Dermis microvascular lymphatic vessel endothelial cell (primary cell): ENCODE measurements at regions not wholly inside any gene's neighbourhood (a gene's known extent, or its start where the extent isn't known, plus 50 kb on each side); places are given as distances from the start of the nearest gene placed in this dataset.
A peak's percentile ranks its signal among the peaks of the same experiment; 100 is the strongest.
"Not testable (repeated sequence)": the region's sequence is repeated elsewhere in the genome, so short reads cannot be mapped to it uniquely, and the experiment has no call there.

Source experiments
- DNase-seq, 2 donors: peaks; one replicate each; pipeline versions ENCODE4 v3.0.0 to v3.0.0-alpha.2; 2010; ENCODE audit warnings: low read depth in 2 of 2

DNA sequence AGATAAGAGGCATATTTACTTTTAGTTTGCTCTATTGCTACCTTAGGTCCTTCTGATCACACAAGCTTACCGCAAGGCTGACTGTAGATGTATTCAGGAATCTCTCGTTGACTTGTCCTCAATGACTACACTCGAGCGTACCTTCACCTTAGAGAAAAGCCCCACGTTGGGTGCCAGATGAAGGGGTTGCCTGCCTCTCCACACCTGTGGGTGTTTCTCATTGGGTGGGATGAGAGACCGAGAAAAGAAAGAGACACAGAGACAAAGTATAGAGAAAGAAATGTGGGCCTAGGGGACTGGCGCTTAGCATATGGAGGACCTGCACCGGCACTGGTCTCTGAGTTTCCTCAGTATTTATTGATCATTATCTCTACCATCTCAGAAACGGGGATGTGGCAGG is 51.8 kb downstream of the ASCL4 start:
- no peak for DNase-seq

GRCh38 chr12:107829271-107829670 is 54.8 kb downstream of the ASCL4 start:
- no peak for DNase-seq

GRCh38 chr12:107832441-107832840 is 57.9 kb downstream of the ASCL4 start:
- DNase-seq: no peak

- no peak for DNase-seq
Observed at GRCh38 chr12:107840186-107840585, 65.7 kb downstream of the ASCL4 start.

DNA sequence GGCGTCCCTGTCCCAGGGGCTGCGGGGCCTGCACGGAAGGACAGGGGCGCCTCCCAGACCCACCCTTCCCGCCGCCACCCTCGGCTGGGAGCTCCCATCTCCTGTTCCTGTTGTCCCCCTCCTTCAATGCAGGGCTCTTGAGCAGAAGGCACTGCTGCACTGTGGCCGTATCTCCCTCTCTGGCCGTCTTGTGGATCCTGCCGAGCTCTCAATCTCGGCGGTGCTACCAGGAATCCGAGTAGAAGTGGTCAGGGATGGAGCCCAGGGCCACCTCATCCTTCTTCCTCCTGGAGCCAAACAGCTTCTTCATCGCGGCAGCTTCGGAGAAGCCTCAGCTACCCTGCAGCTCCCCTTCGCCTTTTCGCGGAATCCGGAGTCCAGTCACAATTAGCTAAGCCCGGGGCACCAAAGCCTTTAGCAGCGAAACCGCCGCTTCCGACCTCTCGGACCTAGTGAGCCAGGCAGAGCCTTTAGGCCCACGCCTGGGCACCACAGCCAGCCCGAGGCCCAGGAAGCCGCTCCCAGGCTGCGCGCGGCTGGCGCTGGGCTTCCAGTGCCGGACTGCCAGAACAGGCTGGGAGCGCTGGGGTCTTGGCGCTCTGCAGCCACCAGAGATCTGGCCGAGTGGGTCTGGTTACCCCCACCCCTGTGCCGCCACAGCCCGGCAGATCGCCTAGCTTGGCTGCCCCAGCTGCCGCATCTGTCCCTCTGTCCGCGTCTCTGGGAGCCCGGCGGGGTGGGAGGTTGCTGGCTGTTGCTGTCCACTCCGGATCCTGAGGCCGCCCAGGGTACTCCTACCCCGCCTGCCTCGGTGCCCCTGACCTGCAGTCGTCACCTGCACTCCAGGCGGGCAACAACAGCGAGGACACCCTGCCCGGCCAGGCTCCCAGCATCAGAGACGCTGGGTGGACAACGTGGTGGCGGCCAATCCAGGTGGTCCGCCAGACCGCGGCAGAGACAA is 69.1 kb downstream of the ASCL4 start:
- DNase-seq: no peak

- no peak for DNase-seq
Observed at GRCh38 chr12:107844312-107844921, 69.9 kb downstream of the ASCL4 start.

- no peak for DNase-seq
Observed at GRCh38 chr12:107845226-107845979, 70.9 kb downstream of the ASCL4 start.

DNA sequence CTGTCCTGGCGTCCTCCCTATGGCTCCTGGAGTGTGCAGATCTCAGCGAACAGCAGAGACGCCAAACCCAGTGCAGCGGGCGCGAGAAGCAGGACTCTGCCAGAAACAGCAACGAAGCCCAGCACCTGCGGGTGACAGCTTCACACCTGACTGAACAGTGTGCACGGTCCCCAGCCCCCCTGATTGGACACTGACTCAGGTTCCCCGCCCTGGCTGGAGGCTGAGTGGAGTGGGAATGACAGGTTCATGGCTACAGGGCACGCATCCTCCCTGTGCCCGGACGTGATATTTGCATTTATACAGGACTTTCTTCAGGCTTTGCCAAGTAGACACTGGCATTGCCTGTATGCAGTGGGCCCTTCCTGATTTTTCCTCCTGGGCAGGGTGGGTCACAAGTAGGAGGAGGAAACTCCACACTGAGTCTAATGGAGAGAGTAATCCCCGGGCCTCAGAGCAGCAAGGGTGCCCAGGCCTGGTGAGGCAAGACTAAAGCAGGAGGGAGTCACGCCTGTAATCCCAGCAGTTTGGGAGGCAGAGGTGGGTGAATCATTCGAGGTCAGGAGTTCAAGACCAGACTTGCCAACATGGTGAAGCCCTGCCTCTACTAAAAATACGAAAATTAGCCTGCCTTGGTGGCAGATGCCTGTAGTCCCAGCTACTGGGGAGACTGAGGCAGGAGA is 71.6 kb downstream of the ASCL4 start:
- no peak for DNase-seq

- DNase-seq: no peak
Observed at GRCh38 chr12:107847430-107847829, 72.9 kb downstream of the ASCL4 start.

DNA sequence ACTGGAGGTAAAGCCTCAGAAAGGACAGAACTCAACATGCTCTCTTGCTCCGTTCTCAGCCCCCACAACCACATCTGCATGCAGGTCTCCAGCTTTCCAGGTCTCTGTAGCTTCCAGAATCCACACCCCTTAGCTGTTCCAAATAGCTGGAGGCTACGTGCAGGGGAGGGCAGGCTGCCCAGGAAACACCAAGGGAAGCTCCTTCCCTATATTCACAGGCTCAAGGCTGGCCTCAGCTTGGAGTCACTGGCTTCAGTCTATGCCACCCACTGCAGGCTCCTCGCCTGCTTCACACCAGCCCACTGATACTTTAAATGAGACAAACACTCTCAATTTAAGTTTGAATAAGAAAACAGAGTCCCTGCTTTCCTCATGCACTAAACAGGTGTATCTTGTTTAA is 73.3 kb downstream of the ASCL4 start:
- DNase-seq: no peak

DNA sequence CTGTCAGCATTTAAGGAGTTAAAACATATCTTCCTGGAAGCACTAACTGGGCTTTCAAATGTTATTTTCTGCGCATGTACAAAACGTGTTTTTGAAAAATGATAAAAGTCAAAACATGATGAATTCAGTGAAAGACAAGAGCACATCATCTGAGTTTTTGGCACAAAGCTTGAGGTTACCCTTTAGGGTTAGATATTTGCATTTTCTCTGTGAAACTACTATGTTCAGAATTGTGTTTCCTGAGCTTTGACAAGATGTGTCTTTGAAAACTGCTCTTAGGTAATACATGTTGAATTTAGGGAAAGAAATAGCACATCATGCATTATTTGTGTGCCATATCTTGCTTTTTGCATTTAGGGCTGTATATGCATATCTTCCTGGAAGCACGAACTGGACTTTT is 79.0 kb downstream of the ASCL4 start:
- no peak for DNase-seq

- DNase-seq: no peak
Observed at GRCh38 chr12:107855471-107855870, 81.0 kb downstream of the ASCL4 start.

DNA sequence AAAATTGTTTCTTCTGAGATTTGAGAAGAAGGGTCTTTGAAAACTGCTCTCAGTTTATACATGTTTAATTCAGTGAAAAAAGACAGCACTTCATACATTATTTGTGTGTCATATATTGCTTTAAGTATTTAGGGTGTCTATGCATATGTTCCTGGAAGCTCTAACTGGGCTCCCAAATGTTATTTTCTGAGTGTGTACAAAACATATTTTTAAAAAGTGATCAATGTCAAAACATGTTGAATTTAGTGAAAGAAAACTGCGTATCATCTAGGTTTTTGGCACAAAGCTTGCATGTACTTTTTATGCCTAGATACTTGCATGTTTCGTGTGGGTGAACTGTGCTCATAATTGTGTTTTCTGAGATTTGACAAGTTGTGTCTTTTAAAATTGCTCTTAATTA is 81.6 kb downstream of the ASCL4 start:
- no peak for DNase-seq

GRCh38 chr12:107857191-107857590 is 82.7 kb downstream of the ASCL4 start:
- DNase-seq: no peak

DNA sequence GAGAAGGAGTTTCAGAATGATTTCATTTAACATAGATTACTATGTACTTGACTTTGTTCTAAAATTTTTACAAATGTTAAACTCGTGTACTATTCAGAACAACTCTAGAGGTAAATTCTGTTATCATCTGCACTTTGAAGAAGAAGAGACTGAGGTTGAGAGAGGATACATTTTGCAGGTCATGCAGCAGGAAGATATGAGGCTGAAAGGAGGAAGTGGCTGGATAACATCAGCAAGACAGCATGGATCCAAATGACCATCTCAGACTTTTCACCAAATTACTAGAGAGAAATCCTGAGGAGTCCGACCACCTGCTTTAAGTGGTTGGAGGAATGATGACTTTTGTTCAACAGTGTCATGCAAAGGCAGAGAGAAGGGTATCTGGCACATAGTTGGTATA is 84.9 kb downstream of the ASCL4 start:
- no peak for DNase-seq

- no peak for DNase-seq
Observed at GRCh38 chr12:107864235-107864634, 89.7 kb downstream of the ASCL4 start.

DNA sequence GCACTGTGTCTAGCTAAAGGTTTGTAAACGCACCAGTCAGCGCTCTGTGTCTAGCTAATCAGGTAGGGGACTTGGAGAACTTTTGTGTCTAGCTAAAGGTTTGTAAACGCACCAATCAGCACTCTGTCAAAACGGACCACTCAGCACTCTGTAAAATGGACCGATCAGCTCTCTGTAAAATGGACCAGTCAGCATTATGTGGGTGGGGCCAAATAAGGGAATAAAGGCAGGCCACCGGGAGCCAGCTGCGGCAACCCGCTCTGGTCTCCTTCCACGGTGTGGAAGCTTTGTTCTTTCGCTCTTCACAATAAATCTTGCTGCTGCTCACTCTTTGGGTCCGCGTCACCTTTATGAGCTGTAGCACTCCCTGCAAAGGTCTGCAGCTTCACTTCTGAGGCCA is 90.2 kb downstream of the ASCL4 start:
- not testable (repeated sequence) for DNase-seq

GRCh38 chr12:107873223-107873622 is 98.7 kb downstream of the ASCL4 start:
- no peak for DNase-seq

GRCh38 chr12:107875786-107876185 is 101.3 kb downstream of the ASCL4 start:
- DNase-seq: no peak

DNA sequence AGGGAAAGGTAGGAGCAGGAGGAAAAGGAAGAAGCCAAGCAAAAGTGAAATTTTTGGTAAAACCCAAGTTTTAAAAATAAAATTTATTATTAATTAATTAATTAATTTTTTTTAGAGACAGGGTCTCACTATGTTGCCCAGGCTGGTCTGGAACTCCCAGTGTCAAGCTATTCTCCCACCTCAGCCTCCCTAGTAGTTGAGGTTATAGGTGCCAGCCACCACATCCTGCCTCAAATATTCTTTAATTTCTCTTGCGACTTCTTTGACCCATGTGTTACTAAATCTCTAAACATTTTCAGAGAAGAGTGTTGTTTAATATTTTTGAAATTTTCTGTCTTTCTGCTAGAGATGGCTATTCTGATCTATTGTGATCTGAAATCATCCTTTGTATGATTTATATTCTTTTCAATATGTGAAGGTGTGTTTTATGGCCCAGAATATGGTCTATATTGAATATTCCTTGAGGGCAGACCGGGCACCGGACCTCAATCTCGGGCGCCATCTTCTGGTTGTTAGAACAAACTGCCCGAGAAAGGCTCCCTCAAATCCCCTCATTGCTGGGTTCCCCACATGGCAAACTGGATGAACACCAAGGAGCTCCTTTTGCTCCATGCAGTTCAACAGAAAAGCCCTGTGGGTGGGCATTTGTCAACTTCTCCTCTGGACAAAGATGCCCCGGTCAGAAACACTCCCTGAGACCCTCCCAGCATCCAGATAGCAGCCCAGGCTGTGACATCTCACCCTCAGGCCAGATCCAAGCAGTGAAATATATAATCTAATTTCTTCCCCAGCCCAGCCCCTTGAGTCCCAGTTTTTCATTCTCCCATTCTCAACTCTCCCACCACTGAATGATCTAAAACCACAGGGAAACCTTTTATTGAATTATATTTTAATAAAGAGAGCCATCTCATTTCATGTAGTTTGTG is 110.5 kb downstream of the ASCL4 start:
- DNase-seq: peak; percentile 12 to 64

GRCh38 chr12:107888789-107889188 is 114.3 kb downstream of the ASCL4 start:
- no peak for DNase-seq
